ENCODE measurements at regions not wholly inside any gene's neighbourhood (a gene's known extent, or its start where the extent isn't known, plus 50 kb on each side); places are given as distances from the start of the nearest gene placed in this dataset.

DNA sequence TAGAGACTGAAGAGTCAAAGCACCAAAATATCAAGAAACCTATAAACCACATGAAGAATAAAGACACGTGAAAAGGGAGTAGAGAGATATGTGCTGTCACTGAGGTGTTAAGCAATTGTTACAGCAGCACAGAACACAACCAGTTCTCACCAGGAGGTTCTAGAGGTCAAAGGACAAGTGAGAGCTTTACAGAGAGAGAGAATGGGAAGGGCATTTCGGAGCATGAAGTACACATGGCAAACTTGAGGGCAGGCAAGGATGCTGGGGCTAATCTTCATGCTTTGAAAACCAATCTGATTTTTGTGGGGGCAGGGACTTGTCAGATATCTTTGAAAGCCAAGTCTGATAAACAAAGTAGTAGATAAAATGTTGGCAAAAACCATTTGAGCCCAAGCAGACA lies 142.3 kb upstream of the NRSN1 start:
- TF ChIP-seq, protein P1, sequence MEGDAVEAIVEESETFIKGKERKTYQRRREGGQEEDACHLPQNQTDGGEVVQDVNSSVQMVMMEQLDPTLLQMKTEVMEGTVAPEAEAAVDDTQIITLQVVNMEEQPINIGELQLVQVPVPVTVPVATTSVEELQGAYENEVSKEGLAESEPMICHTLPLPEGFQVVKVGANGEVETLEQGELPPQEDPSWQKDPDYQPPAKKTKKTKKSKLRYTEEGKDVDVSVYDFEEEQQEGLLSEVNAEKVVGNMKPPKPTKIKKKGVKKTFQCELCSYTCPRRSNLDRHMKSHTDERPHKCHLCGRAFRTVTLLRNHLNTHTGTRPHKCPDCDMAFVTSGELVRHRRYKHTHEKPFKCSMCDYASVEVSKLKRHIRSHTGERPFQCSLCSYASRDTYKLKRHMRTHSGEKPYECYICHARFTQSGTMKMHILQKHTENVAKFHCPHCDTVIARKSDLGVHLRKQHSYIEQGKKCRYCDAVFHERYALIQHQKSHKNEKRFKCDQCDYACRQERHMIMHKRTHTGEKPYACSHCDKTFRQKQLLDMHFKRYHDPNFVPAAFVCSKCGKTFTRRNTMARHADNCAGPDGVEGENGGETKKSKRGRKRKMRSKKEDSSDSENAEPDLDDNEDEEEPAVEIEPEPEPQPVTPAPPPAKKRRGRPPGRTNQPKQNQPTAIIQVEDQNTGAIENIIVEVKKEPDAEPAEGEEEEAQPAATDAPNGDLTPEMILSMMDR (IDR thresholded peaks at IDR 0.05 in 8 of 11, conservative IDR thresholded peaks at IDR 0.05 in 3 of 11) = no peak
- TF ChIP-seq POLR2A (IDR thresholded peaks at IDR 0.05) = no peak
